H1 (cell line): ENCODE measurements at regions not wholly inside any gene's neighbourhood (a gene's known extent, or its start where the extent isn't known, plus 50 kb on each side); places are given as distances from the start of the nearest gene placed in this dataset.

Experiments
- CHD7 ChIP-seq: fragments of 300-600 bp; sonication (generic); IDR thresholded peaks from 2 replicates; pipeline ENCODE4 v1.7.1; 2012; ENCODE audit warnings: low read length, moderate library complexity, mild to moderate bottlenecking, inconsistent platforms; ENCODE audit not compliant: insufficient replicate concordance
- CREB1 ChIP-seq: IDR thresholded peaks from 2 replicates; pipeline ENCODE4 v1.6.1; 2012; ENCODE audit warnings: inconsistent platforms

DNA sequence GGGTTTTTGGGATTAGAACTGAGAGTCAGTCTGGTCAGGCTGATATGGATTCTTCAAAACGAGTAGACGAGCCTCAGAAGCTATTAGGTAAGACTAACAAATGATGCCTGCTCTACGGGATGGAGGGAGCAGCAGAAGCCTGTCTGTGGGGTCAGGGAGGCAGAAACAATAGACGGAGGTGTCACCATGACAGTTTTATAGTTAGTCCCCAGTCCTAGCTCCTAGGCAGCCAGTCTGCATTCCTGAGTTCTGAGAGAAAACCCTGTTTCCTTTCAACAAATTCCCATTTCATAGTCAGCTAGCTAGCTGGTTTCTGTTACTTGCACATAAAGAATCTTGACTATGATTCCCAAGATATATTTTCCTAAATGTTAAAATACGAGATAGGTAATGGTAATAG lies 542.1 kb downstream of the PID1 start (continued):
- no peak for TF ChIP-seq CHD7
- no peak for TF ChIP-seq CREB1
